ENCODE measurements at regions not wholly inside any gene's neighbourhood (a gene's known extent, or its start where the extent isn't known, plus 50 kb on each side); places are given as distances from the start of the nearest gene placed in this dataset.

DNA sequence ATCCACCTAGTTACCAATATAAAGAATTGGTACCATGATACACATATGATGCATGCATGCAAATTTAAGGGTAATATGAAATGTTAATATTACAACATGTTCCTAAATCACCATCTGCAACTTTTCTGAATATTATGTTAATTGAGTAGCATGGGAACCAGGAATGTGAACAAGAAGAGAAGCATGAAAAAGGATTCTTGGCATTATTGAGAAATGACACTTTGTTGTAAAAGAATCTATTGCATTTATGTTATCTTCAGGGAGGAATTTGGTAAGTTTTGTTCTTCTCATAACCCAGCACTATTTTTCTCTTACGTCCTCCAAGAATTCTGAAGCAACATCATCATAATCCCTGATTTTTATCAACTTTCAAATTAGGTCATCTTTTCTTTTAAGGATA is 159.9 kb upstream of the SLC25A13 start:
- no peak overlapping the region for H3K4me3 Mint-ChIP-seq (ENCODE audit: unreplicated experiment)
- TF ChIP-seq CTCF (IDR thresholded peaks at IDR 0.05) = no peak
- DNase-seq (ENCODE audit: low spot score) = no peak
- H3K27me3 Mint-ChIP-seq (ENCODE audit: low read depth) = no peaks in the 10 kb centered on the region
- no peaks in the 10 kb centered on the region for H3K36me3 Mint-ChIP-seq (ENCODE audit: low read depth)
- no peaks in the 10 kb centered on the region for H3K9me3 Mint-ChIP-seq (ENCODE audit: low read depth)
- peaks cover 16% of the 10 kb centered on the region for H3K4me1 Mint-ChIP-seq (ENCODE audit: low read depth)
- H3K27ac Mint-ChIP-seq (ENCODE audit: unreplicated experiment) = no peak overlapping the region

GRCh38 chr7:96479015-96479645 is 157.2 kb upstream of the SLC25A13 start:
- no peak for DNase-seq (ENCODE audit: low spot score)
- no peak overlapping the region for H3K27ac Mint-ChIP-seq (ENCODE audit: unreplicated experiment)
- no peak for TF ChIP-seq CTCF (IDR thresholded peaks at IDR 0.05)
- H3K4me1 Mint-ChIP-seq (ENCODE audit: low read depth) = peaks cover 11% of the 10 kb centered on the region
- H3K27me3 Mint-ChIP-seq (ENCODE audit: low read depth) = no peaks in the 10 kb centered on the region
- H3K4me3 Mint-ChIP-seq (ENCODE audit: unreplicated experiment) = no peak overlapping the region
- no peaks in the 10 kb centered on the region for H3K9me3 Mint-ChIP-seq (ENCODE audit: low read depth)
- H3K36me3 Mint-ChIP-seq (ENCODE audit: low read depth) = no peaks in the 10 kb centered on the region

GRCh38 chr7:96471606-96472005 is 149.7 kb upstream of the SLC25A13 start:
- DNase-seq (ENCODE audit: low spot score) = no peak
- H3K36me3 Mint-ChIP-seq (ENCODE audit: low read depth) = peaks cover 3% of the 10 kb centered on the region
- H3K27ac Mint-ChIP-seq (ENCODE audit: unreplicated experiment) = no peak overlapping the region
- H3K4me3 Mint-ChIP-seq (ENCODE audit: unreplicated experiment) = no peak overlapping the region
- no peaks in the 10 kb centered on the region for H3K4me1 Mint-ChIP-seq (ENCODE audit: low read depth)
- H3K9me3 Mint-ChIP-seq (ENCODE audit: low read depth) = peaks cover 20% of the 10 kb centered on the region
- peaks cover 3% of the 10 kb centered on the region for H3K27me3 Mint-ChIP-seq (ENCODE audit: low read depth)
- no peak for TF ChIP-seq CTCF (IDR thresholded peaks at IDR 0.05)

GRCh38 chr7:96452146-96452545 is 130.2 kb upstream of the SLC25A13 start:
- peaks cover 5% of the 10 kb centered on the region for H3K4me1 Mint-ChIP-seq (ENCODE audit: low read depth)

GRCh38 chr7:96449094-96449493 is 127.2 kb upstream of the SLC25A13 start:
- Mint-ChIP-seq H3K27ac (ENCODE audit: unreplicated experiment) (no peak overlapping the region), H3K9me3 (ENCODE audit: low read depth) (no peaks in the 10 kb centered on the region), H3K27me3 (ENCODE audit: low read depth) (peaks cover 6% of the 10 kb centered on the region), H3K4me1 (ENCODE audit: low read depth) (peaks cover 2% of the 10 kb centered on the region), H3K36me3 (ENCODE audit: low read depth) (peaks cover 1% of the 10 kb centered on the region), H3K4me3 (ENCODE audit: unreplicated experiment) (no peak overlapping the region)
- TF ChIP-seq CTCF (IDR thresholded peaks at IDR 0.05) = no peak
- no peak for DNase-seq (ENCODE audit: low spot score)

More at GRCh38 chr7:96452146-96452545, 130.2 kb upstream of the SLC25A13 start:
- H3K36me3 Mint-ChIP-seq (ENCODE audit: low read depth) = no peaks in the 10 kb centered on the region
- H3K27ac Mint-ChIP-seq (ENCODE audit: unreplicated experiment) = no peak overlapping the region
- no peaks in the 10 kb centered on the region for H3K9me3 Mint-ChIP-seq (ENCODE audit: low read depth)
- peaks cover 3% of the 10 kb centered on the region for H3K27me3 Mint-ChIP-seq (ENCODE audit: low read depth)
- DNase-seq (ENCODE audit: low spot score) = no peak
- H3K4me3 Mint-ChIP-seq (ENCODE audit: unreplicated experiment) = no peak overlapping the region
- TF ChIP-seq CTCF (IDR thresholded peaks at IDR 0.05) = no peak
